HCT116 (cell line): ENCODE measurements at regions not wholly inside any gene's neighbourhood (a gene's known extent, or its start where the extent isn't known, plus 50 kb on each side); places are given as distances from the start of the nearest gene placed in this dataset.

Experiments used
- CTCF ChIP-seq, 3 experiments: fragments of 200-600 bp in 1 of 3; sonication (generic) in 1 of 3; IDR thresholded peaks in 2 of 3; conservative IDR thresholded peaks in 1 of 3; 2 replicates each; pipeline ENCODE4 v1.5.1; 2012 to 2017; ENCODE audit warnings: low read depth in 2 of 3, low read length in 2 of 3, antibody characterized with exemption in 1 of 3, borderline replicate concordance in 1 of 3, control low read depth in 1 of 3, mild to moderate bottlenecking in 1 of 3, mixed read lengths in 1 of 3, mixed run types in 1 of 3, moderate library complexity in 1 of 3; ENCODE audit not compliant: insufficient read depth in 1 of 3
- EZH2 ChIP-seq: fragments of 200-600 bp; sonication (generic); IDR thresholded peaks from 2 replicates; pipeline ENCODE4 v1.6.1; 2017; ENCODE audit warnings: antibody characterized with exemption, mixed run types
- ZNF274 ChIP-seq: fragments of 200-500 bp; sonication (Bioruptor generic); IDR thresholded peaks from 2 replicates; pipeline ENCODE4 v1.6.1; 2014; ENCODE audit warnings: mild to moderate bottlenecking, low read depth, low read length, inconsistent platforms
- TF ChIP-seq, protein P1 (sequence below): IDR thresholded peaks from 2 replicates; pipeline ENCODE4 v1.6.1; 2011; ENCODE audit warnings: mild to moderate bottlenecking, low read length, moderate library complexity; ENCODE audit not compliant: insufficient replicate concordance; ENCODE audit errors: extremely low read depth
- TF ChIP-seq, protein P2 (sequence below): IDR thresholded peaks from 2 replicates; pipeline ENCODE4 v1.6.1; 2012; ENCODE audit warnings: low read depth

- TF ChIP-seq CTCF (IDR thresholded peaks at IDR 0.05 in 2 of 3, conservative IDR thresholded peaks at IDR 0.05 in 1 of 3; ENCODE audit: borderline replicate concordance in 1 of 3, insufficient read depth in 1 of 3, low read depth in 2 of 3, low read length in 2 of 3) (no peak), EZH2 (no peak), ZNF274 (no peak)
- TF ChIP-seq, protein P1, sequence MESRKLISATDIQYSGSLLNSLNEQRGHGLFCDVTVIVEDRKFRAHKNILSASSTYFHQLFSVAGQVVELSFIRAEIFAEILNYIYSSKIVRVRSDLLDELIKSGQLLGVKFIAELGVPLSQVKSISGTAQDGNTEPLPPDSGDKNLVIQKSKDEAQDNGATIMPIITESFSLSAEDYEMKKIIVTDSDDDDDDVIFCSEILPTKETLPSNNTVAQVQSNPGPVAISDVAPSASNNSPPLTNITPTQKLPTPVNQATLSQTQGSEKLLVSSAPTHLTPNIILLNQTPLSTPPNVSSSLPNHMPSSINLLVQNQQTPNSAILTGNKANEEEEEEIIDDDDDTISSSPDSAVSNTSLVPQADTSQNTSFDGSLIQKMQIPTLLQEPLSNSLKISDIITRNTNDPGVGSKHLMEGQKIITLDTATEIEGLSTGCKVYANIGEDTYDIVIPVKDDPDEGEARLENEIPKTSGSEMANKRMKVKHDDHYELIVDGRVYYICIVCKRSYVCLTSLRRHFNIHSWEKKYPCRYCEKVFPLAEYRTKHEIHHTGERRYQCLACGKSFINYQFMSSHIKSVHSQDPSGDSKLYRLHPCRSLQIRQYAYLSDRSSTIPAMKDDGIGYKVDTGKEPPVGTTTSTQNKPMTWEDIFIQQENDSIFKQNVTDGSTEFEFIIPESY, result no peak
- TF ChIP-seq, protein P2, sequence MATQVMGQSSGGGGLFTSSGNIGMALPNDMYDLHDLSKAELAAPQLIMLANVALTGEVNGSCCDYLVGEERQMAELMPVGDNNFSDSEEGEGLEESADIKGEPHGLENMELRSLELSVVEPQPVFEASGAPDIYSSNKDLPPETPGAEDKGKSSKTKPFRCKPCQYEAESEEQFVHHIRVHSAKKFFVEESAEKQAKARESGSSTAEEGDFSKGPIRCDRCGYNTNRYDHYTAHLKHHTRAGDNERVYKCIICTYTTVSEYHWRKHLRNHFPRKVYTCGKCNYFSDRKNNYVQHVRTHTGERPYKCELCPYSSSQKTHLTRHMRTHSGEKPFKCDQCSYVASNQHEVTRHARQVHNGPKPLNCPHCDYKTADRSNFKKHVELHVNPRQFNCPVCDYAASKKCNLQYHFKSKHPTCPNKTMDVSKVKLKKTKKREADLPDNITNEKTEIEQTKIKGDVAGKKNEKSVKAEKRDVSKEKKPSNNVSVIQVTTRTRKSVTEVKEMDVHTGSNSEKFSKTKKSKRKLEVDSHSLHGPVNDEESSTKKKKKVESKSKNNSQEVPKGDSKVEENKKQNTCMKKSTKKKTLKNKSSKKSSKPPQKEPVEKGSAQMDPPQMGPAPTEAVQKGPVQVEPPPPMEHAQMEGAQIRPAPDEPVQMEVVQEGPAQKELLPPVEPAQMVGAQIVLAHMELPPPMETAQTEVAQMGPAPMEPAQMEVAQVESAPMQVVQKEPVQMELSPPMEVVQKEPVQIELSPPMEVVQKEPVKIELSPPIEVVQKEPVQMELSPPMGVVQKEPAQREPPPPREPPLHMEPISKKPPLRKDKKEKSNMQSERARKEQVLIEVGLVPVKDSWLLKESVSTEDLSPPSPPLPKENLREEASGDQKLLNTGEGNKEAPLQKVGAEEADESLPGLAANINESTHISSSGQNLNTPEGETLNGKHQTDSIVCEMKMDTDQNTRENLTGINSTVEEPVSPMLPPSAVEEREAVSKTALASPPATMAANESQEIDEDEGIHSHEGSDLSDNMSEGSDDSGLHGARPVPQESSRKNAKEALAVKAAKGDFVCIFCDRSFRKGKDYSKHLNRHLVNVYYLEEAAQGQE, result no peak
These were observed 344.2 kb downstream of the TMEM161B start for GRCh38 chr5:87924436-87924835.
